ENCODE measurements at regions not wholly inside any gene's neighbourhood (a gene's known extent, or its start where the extent isn't known, plus 50 kb on each side); places are given as distances from the start of the nearest gene placed in this dataset.

DNA sequence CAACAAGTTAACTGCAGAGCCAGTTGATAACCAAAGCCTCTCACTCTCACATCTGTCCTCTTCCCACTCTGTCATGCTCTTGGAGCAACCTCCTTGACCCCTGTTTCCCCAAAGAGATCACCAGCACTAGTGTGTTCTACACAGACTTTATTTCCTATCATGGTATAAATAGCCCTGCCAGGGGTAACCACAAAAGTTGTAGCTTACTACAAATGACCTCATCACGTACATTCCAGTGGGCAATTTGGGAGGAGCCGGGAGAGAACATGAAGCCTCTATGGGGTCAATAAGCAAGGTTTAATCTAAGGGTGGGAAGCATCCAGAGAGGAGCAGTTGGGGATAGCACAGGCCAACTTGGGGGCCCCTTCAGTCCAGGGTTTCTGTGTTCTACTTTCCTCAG is 186.5 kb downstream of the KCNA5 start:
- no peak overlapping the region for H3K4me3 ChIP-seq (ENCODE audit: low read depth, low read length)
- DNase-seq (ENCODE audit: low read depth), result no peak
- no peak for TF ChIP-seq CTCF (IDR thresholded peaks at IDR 0.05; ENCODE audit: insufficient read depth, low read depth, low read length, missing control alignments)

- H3K4me3 ChIP-seq (ENCODE audit: low read depth, low read length), result no peak overlapping the region
- TF ChIP-seq CTCF (IDR thresholded peaks at IDR 0.05; ENCODE audit: insufficient read depth, low read depth, low read length, missing control alignments), result no peak
- no peak for DNase-seq (ENCODE audit: low read depth)
Observed at GRCh38 chr12:5230861-5231260, 187.2 kb downstream of the KCNA5 start.

DNA sequence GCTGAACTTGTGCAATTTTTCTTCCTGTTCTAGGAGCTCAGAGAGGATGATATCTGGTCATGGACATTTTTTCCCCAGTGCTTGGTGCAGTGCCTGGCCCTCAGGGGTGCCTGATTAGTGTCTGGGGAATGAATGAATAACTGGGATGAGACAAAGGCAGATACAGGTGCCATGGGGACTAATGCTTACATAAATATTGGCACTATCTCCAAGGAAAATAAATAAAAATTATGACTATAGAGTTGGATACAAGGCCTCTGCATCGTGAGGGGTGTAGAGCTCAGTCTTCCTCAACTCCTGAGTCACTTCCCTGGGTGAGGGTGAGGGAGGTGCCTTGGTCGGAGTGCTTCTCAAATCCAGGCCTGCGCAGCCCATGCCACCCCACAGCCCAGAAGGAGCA is 188.6 kb downstream of the KCNA5 start:
- no peak for DNase-seq (ENCODE audit: low read depth)
- TF ChIP-seq CTCF (IDR thresholded peaks at IDR 0.05; ENCODE audit: insufficient read depth, low read depth, low read length, missing control alignments), result no peak
- H3K4me3 ChIP-seq (ENCODE audit: low read depth, low read length), result no peak overlapping the region

GRCh38 chr12:5232826-5233500 is 189.3 kb downstream of the KCNA5 start:
- TF ChIP-seq CTCF (IDR thresholded peaks at IDR 0.05; ENCODE audit: insufficient read depth, low read depth, low read length, missing control alignments), result no peak
- DNase-seq (ENCODE audit: low read depth), result no peak
- no peak overlapping the region for H3K4me3 ChIP-seq (ENCODE audit: low read depth, low read length)

- no peak for TF ChIP-seq CTCF (IDR thresholded peaks at IDR 0.05; ENCODE audit: insufficient read depth, low read depth, low read length, missing control alignments)
- DNase-seq (ENCODE audit: low read depth), result no peak
- H3K4me3 ChIP-seq (ENCODE audit: low read depth, low read length), result no peak overlapping the region
Observed at GRCh38 chr12:5236022-5236640, 192.5 kb downstream of the KCNA5 start.

GRCh38 chr12:5242440-5242839 is 189.5 kb upstream of the NTF3 start:
- no peak for DNase-seq (ENCODE audit: low read depth)
- H3K4me3 ChIP-seq (ENCODE audit: low read depth, low read length), result no peak overlapping the region
- TF ChIP-seq CTCF (IDR thresholded peaks at IDR 0.05; ENCODE audit: insufficient read depth, low read depth, low read length, missing control alignments), result no peak

DNA sequence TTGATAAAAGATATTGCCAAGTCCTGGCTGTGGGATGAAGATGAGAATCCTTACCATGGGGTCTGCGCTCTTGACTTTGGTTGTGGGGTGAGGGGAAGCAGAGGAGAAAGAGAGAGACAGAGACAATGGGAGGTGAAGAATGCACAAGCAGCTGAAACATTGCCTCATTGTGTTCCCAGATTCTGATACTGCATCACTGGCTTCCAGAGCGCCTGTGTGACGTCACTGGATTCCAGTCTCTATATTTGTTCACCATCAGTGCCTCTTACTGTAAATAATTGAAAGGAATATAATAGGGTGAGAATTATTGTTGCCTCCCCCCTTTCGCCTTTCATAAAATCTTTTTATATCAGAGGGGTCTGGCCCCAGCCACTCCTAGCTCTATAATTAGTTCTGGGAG is 188.9 kb upstream of the NTF3 start:
- no peak overlapping the region for H3K4me3 ChIP-seq (ENCODE audit: low read depth, low read length)
- TF ChIP-seq CTCF (IDR thresholded peaks at IDR 0.05; ENCODE audit: insufficient read depth, low read depth, low read length, missing control alignments), result no peak
- no peak for DNase-seq (ENCODE audit: low read depth)

Data from GM12865 (cell line).